ENCODE measurements at regions not wholly inside any gene's neighbourhood (a gene's known extent, or its start where the extent isn't known, plus 50 kb on each side); places are given as distances from the start of the nearest gene placed in this dataset.

DNA sequence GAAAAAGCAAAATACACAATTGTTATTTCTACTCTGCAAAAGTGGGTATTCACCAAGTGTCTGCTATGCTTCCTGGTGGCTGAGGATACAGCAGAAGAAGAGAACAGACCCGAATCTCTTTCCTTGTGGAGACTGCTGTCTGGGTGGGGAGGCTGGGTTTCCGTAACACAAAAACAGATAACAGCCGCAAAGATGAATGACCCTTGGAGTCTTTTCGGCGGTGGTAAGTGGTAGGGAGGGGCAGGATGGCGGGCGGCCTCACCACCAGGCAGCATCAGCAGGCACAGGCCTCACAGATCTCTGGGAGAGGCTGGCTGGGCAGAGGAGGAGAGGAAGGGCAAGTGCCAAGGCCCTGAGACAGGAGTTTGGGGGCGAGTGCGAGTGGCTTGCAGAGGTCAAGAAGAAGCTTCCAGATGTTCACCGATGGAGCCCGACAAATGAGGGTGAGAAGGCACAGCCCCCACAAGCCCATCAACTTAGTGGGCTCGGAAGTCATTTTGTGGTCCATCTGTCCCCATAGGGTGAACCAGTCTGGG, 164.2 kb downstream of the RHOU start:
- POLR2A ChIA-PET: no interaction called here
- Histone ChIP-seq H4K20me1 (ENCODE audit: insufficient read depth, low read length) (no peaks in the 10 kb centered on the region), H3K27me3 (ENCODE audit: control insufficient read depth in 1 of 2, insufficient read depth in 2 of 2, low read length in 2 of 2) (no peaks in the 10 kb centered on the region; a peak in 1 of 5 replicates), H3K27ac (ENCODE audit: extremely low read length, insufficient read depth, low read length) (no peak overlapping the region), H3K4me2 (ENCODE audit: low read depth, low read length) (peak overlapping the region; percentile 28), H3K36me3 (replicated peaks in 1 of 2; ENCODE audit: control insufficient read depth in 1 of 2, insufficient read depth in 2 of 2, low read length in 2 of 2) (no peaks in the 10 kb centered on the region), H2AFZ (ENCODE audit: low read length) (no peak overlapping the region), H3K79me2 (ENCODE audit: insufficient read depth, low read length) (no peaks in the 10 kb centered on the region), H3K9ac (ENCODE audit: insufficient read depth, low read depth, low read length) (no peak overlapping the region), H3K9me3 (ENCODE audit: low read length) (no peaks in the 10 kb centered on the region), H3K4me3 (replicated peaks in 1 of 3; ENCODE audit: insufficient read depth in 1 of 3, low read depth in 2 of 3, low read length in 3 of 3) (no peak overlapping the region), H3K4me1 (ENCODE audit: insufficient read depth, low read length) (peaks cover 87% of the 10 kb centered on the region)
- no peak for TF ChIP-seq ZNF296 (CRISPR knock-in tag; conservative IDR thresholded peaks at IDR 0.05)
- TF ChIP-seq, protein P1, sequence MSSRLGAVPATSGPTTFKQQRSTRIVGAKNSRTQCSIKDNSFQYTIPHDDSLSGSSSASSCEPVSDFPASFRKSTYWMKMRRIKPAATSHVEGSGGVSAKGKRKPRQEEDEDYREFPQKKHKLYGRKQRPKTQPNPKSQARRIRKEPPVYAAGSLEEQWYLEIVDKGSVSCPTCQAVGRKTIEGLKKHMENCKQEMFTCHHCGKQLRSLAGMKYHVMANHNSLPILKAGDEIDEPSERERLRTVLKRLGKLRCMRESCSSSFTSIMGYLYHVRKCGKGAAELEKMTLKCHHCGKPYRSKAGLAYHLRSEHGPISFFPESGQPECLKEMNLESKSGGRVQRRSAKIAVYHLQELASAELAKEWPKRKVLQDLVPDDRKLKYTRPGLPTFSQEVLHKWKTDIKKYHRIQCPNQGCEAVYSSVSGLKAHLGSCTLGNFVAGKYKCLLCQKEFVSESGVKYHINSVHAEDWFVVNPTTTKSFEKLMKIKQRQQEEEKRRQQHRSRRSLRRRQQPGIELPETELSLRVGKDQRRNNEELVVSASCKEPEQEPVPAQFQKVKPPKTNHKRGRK (CRISPR knock-in tag; IDR thresholded peaks at IDR 0.05): no peak
- TF ChIP-seq DR1 (CRISPR knock-in tag; IDR thresholded peaks at IDR 0.05): no peak
- no peak for TF ChIP-seq ARNTL (CRISPR knock-in tag; IDR thresholded peaks at IDR 0.05)
- TF ChIP-seq NCOA5 (CRISPR knock-in tag; IDR thresholded peaks at IDR 0.05): no peak
- no peak for TF ChIP-seq ZBTB20 (CRISPR knock-in tag; IDR thresholded peaks at IDR 0.05; ENCODE audit: borderline replicate concordance, low read depth)
- intact Hi-C loops (cut with micrococcal nuclease; ENCODE audit: unreplicated experiment) (no loop called here), in situ Hi-C loops (cut with HindIII; ENCODE audit: extremely low pct_ligation_motif_present, low pct_unique_long_range_greater_than_20kb) (no loop called here)
- CTCF ChIA-PET (ENCODE audit: low intra/inter-chr PET ratio, low total read pairs): no interaction called here
- 42% methylated on average over 12 of the region's 12 CpGs for WGBS (ENCODE audit: low lambda C conversion rate)
- no TSS peak for BruUV-seq (replicated peaks)
- DNase-seq (ENCODE audit: low spot score) (no peak), FAIRE-seq (no peak), ATAC-seq (no peak)

All from HepG2 (cell line).